ENCODE measurements at regions not wholly inside any gene's neighbourhood (a gene's known extent, or its start where the extent isn't known, plus 50 kb on each side); places are given as distances from the start of the nearest gene placed in this dataset.

GRCh38 chr9:95666096-95666784 is 149.5 kb upstream of the PTCH1 start:
- DNase-seq = no peak

DNA sequence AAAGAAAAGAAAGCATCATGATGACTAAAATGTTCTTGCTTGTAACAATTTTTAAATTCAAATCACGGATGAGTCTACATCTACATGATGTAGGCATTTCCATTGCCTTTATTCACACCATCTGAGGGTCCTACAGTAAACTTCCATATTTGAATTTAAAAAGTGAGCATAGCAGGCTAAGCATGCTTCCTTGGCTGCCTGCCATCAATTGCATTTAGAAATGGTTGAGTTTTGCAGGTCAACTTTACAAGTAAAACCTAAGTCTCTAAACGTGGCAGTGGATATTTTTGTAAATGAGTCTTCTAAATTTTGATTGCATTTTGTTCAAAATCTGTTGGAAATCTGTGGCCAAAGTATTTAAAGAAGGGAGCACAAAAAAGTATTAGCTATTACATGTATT is 136.5 kb upstream of the PTCH1 start:
- no peak for DNase-seq

DNA sequence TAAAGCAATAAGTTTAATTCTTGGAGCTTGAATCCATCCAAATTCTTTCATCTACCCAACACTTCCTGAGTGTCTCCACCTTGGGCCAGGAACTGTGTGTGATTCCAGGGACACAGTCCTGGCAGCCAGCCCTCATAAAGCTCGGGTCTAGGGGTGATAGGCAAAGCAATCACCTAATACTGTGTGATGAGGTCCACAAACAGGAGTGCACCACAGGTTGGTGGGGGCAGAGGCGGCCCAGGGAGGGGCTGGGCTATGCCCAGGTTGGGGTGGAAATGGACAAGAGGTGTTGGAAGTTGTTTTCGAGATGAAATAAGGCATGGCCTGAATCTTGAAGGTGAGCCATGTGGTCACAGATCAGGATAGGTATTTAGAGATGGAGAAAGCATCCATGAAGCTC is 133.9 kb upstream of the PTCH1 start:
- no peak for DNase-seq

- DNase-seq = no peak
These were observed 133.0 kb upstream of the PTCH1 start for GRCh38 chr9:95649801-95650213.

GRCh38 chr9:95648225-95648624 is 131.5 kb upstream of the PTCH1 start:
- no peak for DNase-seq

DNA sequence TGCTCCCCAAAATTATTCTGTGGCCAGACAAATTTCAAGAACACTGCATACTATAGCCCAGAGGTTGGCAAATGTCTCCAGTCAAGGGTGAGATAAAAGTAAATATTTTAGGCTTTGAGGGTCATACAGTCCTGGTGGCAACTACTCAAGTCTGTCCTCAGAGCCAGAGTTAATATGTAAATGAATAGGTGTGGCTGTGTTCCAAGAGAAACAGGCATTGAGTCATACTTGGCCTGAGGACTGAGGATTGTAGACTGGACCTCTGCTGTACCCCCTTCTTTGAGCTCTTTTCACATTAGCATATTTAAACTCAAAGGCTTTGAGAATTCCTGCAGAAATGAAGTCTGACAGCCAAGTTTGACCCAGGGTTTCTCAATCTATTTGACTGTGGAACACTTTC is 129.2 kb upstream of the PTCH1 start:
- DNase-seq = no peak

DNA sequence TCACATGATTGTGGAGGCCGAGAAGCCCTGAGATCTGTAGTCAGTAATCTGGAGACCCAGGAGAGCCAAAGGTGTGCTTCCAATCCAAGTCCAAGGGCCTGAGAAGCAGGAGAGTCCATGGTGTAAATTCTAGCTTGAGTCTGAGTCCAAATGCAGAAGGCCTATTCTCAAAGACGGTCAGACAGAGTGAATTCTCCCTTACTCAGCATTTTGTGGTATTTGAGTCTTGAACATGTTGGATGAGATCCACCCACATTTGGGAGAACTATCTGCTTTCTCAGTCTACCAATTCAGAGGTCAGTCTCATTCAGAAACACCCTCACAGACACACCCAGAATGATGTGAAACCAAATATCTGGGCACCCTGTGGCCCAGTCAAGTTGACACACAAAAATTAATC is 128.8 kb upstream of the PTCH1 start:
- no peak for DNase-seq

GRCh38 chr9:95644377-95644776 is 127.6 kb upstream of the PTCH1 start:
- DNase-seq = no peak

DNA sequence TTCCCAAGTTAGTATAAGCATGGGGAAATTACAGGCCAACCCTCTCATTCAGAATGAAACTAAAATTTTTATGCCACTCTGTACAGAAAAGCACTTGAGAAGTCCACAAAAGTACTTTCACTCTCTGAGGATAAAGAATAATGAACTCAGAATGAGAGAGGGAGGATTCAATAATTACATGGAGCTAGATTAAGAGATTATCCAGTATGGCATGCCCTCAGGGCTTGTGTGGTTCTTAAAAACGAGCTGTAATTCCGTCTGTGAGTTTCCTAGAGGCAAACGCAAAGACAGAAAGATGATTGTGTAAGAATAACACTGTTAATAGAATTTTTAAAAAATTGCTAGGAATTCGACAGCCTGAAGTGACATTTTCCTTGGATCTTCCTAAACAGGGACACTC is 126.8 kb upstream of the PTCH1 start:
- DNase-seq = no peak

GRCh38 chr9:95642189-95642588 is 125.4 kb upstream of the PTCH1 start:
- DNase-seq = no peak

DNA sequence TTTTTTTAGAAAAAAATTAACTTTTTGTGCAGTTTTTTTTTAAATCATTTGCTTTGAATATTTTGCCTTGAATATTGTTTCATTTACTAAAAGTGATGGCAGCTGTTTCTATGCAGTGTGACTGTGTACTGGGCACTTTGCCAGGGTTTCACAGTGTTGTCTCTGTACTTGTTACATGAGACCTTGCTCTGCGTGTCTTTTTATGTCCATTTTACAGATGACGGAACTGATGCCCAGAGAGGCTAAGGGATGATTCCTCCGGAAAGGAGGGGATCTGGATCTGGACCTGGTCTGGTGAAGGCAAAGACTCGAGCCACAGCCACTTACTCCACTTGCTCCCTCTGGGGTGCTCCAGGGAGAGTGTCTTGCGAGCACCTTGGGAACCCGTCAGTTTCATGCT is 124.8 kb upstream of the PTCH1 start:
- no peak for DNase-seq

DNA sequence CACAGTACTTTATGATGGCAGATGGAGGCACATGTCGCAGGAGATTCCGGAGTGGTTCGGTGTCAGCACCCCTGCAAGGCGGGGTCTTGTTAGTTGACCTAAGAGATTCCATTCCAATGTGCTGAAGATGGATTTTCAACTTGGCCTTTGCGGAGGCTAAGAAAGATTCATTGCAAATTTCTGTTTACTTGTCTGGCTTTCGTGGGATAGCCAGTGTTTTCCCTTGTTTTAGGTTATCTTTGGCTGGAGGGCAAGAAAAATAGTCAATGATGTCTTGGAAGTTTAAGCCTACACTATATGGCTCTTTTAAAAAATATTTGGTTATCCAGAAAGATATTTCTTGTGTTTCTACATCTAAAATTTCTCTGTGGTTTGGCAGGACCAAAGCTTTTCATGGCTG is 123.6 kb upstream of the PTCH1 start:
- no peak for DNase-seq

GRCh38 chr9:95635986-95636671 is 119.4 kb upstream of the PTCH1 start:
- no peak for DNase-seq

GRCh38 chr9:95634536-95634935 is 117.8 kb upstream of the PTCH1 start:
- no peak for DNase-seq

- DNase-seq = no peak
These were observed 117.3 kb upstream of the PTCH1 start for GRCh38 chr9:95634114-95634513.

GRCh38 chr9:95629585-95629984 is 112.8 kb upstream of the PTCH1 start:
- no peak for DNase-seq

GRCh38 chr9:95627802-95628201 is 111.0 kb upstream of the PTCH1 start:
- DNase-seq = no peak

DNA sequence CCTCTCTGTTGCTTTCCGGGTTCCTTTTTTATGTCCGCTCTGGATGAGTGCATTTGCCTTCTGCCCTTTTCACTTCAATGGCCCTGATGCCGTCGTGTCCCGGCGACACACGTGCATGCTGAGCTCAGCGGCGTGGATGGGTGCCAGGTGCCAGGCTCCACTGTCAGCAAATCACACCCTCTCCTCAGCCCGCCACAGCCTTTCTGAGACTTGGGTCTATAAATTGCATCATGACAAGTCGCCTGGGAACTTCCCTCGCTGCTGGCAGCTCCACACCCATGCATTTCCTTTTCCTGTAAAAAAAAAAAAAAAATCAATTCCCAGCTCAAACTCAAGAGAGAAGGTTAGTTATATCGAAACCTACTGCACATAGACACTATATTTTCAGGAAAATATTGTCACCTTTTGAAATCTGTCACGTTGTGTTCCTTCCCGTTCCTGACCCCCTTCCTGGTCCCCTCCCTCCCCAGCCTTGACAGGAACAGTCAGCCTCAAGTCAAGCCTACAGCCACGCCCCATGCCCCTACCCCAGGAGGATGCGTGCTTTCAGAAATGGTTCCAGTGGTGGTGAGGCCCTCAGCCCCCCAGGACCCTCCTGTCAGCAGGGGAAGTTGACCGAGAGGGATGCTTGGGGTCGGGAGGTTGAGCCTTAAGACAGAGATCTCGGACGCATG is 110.3 kb upstream of the PTCH1 start:
- DNase-seq = no peak

DNA sequence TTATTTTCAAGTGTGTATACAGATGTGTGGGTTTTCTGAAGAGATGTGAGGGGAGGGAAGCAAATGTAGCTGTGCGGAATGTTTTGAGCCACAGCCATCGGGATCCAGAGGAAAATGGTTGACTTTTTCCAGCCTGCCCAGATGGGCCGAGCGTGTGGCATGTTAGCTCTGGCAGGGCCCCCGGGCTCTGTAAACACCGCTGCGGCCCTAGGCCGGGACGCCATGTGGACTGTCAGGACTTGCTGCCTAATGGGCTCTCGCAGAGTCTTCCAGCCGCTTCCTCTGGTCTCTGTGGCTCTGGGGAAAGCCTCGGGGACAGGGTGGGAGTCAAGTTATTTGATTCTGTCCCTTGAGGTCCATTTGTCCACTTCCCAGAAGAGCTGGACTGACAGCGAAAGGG is 109.6 kb upstream of the PTCH1 start:
- DNase-seq = no peak

DNA sequence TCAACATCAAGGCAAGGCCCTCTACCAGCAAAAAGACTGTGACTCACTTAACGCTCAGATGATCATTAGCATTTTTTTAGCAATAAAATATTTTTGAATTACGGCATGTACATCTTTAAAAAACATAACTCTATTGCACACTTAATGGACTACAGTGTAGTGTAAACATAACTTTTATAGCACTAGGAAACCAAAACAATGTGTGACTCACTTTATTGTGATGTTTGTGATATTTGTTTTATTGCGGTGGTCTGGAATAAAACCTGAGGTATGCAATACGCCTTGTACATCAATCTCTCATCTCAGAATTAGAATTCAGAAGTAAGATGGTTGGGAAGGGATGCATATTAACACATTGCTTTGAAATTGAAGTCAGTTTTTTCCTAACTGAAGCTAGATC is 106.9 kb upstream of the PTCH1 start:
- DNase-seq = no peak

- DNase-seq = no peak
These were observed 104.0 kb upstream of the PTCH1 start for GRCh38 chr9:95620722-95621121.

- no peak for DNase-seq
These were observed 103.5 kb upstream of the PTCH1 start for GRCh38 chr9:95620314-95620713.

- DNase-seq = peak; percentile 23
These were observed 98.5 kb upstream of the PTCH1 start for GRCh38 chr9:95615246-95615645.

DNA sequence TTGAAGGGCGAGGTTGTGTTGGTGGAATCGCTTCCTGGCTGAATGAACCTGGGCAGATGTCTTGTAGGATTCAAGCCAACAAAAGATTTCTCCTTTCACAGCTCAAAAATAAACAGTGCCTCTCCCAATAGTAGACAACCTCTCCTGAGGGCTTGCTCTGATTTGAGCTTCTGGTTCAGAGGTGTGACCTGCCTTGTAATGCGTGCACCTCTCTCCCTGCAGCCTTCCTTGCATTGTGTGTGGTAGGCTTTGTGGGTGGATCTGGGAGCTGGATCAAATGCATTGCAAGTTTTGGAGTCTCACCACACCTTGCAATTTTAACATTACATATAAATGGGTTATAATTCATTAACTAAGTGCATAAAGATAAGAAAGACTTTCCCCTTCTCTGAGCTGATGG is 96.9 kb upstream of the PTCH1 start:
- DNase-seq = no peak
